Amygdala (tissue), 56 donors: ENCODE measurements at regions not wholly inside any gene's neighbourhood (a gene's known extent, or its start where the extent isn't known, plus 50 kb on each side); places are given as distances from the start of the nearest gene placed in this dataset.
"Not testable (repeated sequence)": the region's sequence is repeated elsewhere in the genome, so short reads cannot be mapped to it uniquely, and the experiment has no call there.

ENCODE experiments used
- DNase-seq, 56 donors: peaks; one replicate each; lab custom pipeline; 2025; lab: John Stamatoyannopoulos, UW

DNA sequence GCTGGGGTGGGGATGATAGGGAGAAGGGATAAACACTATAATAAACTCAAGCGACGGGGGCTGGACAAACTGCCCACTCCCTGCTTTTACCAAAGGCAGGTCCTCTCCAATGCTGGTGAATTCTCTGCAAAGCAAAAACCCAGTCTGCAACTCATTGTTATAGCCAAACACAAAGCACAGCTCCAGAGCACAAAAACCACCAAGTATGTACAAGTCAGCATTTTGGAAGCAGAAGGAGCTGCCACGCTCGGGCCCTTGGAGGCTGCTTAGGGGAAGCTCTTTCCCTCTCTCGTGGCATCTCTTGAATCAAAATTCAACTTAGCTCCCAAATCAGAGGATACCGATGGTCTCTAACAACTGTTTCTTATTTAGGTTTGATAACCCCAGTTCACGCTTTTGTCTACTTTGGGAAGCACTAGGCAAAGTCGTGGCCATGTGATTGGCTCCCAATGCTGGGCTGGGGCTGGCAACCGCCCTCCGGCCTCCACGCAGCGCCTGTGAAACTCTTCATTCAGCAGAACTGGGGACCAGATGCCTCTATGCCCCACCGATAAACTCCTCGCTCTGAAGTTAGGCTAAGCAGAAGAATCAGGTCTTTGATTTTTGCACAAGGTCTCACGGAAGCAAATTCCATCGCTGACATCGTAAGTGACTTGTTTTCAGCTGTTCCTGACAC lies 158.5 kb upstream of the FOXN3 start:
- peak in 1 of 56 donors; percentile 16 for DNase-seq

DNA sequence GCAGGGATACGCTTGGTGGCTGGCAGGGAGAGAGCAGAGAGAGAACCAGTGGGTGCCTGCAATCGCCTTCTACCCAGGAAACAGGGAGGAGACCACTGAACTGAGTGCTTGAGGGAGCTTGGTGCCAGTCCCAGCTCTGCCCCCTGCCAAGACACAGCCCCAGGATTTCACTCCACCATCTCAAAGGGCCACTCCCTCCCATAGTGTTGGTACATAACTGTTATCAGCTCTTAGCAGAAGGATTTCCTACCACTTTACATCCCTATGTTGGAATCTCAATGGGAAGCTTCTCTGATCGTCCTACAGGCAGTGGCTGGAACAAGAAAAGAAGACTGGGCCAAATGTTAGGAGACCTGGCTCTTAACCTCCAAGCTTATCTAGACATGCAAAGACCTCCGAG lies 157.4 kb upstream of the FOXN3 start:
- DNase-seq, result no peak

DNA sequence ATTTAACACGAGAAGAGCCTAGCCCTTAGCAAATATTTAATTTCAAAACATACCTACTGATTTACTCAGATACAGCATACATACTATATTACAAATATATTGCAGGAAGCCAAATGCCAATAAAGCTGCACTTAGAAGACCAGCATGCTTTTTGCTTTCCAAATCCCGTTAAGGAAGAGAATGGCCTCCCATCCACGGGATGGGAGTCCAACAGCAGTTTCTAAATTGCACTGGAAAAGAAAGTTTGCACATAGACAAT lies 156.3 kb upstream of the FOXN3 start:
- no peak for DNase-seq

DNA sequence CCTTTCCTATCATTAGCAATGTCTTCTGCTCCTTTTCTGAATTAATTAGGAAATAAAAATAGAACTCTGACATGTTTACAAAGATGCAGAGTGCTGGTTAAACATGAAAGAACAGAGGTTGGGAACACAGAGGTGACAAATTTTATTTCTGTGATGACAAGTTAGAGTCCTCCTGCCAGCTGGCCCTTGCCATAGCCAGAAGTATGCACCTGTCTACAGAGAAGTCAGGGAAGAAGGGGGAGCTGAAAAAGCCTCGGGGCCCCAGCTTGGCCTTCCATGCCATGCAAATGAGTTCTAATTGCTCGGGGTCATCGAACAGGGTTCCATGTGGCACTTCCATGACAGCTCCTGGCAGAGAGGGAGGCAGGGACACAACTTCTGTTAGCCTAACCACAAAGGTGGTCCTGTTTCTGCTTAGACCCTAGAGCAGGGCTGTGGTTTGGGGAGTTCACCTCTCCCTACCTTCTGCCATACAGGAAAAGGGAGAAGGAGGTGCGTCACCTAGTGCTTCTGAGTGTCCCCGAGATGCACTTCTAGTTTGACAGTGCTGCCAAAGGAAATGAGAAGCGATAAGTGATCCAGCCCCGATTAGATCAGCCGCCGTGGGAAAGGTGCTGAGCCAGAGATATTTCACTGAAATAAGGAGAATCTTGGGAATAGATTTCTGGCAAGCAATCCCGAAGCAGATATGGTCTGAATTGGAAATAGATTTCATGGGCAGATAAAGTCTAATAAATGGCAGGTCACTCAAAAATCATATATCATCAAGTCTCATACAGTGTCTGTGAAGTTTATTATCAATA lies 155.8 kb upstream of the FOXN3 start:
- DNase-seq, result no peak

DNA sequence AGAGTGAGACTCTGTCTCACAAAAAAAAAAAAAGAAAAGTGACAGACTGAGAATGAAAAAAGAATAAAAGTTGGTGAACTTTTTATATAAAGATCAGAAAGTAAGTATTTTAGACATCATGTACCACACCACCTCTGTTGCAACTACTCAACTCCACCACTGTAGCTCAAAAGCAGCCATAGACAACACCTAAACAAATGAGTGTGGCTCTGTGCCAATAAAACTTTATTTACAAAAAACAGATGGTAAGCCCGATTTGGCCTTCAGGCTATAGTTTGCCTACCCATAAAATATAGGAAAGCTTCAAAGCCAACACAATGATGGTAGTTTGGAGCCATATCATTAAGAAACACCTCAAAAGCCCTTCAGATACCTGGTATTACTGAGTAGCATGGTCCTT lies 154.5 kb upstream of the FOXN3 start:
- no peak for DNase-seq

DNA sequence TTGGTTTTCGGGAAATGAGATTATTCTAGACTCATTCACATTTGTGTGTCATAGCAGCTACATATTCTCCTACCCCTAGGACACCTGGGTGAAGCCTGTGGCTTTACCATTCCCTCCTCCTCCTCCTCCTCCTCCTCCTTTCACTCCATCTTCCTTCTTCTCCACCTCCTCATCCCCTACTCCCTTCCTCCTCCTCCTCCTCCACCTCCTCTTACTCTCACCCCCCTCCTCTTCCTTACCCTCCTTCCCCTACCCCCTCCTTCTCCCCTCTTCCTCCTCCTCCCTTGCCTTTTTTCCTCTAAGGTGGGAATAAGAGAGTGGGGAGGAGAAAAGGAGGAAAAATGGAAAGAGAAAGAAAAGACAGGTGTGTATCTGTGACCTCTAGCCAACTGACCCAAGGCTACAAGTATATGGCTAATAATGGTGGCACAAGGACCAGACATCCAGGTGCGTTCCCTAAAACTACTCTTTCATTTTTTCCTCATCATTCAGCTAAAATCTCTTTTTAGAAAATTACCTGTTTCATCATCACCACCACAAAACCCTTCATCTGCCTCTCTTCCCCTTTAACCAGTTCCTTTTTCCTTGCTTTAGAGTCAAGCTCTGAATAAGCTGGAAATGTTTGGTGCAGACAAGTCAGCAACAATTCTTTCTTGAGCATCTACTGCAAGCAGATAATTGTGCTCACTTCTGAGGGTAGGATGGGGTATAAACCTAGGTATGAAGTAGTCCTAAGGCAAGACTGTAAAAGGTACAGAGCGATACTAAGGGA lies 149.8 kb upstream of the FOXN3 start:
- DNase-seq, result no peak

DNA sequence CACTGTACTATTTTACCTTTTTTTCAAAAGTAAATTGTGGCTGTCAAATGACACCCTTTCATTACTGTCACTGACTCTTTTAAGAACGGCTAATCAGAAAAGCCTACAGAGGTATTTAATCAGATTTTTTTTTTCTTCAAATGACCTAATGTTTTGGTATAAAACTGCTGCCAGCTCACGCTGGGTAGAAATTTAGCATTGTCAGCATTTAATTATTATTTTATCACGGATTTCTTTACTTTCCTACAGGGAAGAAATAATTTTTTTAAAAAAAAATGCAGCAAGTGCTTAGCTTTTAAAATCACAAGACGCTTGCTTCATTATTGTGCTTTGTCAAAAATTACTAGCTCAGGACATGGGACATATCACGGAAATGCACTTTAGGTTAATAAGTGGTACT lies 149.1 kb upstream of the FOXN3 start:
- no peak for DNase-seq

DNA sequence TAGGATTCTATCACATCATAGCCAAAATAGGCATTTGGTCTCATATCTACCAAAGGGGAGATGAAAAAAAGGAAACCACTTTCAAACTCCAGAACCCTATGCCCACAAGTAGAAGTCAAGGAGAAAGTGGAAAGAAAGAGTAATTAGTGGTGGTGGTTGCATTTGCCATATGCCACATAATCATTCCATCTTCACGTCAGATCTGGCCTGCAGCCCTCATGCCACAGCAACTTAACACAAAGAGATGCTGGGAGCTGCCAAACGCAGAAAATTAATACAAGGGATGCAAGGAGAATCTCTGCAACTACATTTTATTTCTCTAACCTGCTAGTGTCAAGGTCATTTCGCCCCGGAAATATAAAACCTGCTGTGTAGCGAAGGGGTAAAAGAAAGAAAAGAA lies 148.6 kb upstream of the FOXN3 start:
- no peak for DNase-seq

DNA sequence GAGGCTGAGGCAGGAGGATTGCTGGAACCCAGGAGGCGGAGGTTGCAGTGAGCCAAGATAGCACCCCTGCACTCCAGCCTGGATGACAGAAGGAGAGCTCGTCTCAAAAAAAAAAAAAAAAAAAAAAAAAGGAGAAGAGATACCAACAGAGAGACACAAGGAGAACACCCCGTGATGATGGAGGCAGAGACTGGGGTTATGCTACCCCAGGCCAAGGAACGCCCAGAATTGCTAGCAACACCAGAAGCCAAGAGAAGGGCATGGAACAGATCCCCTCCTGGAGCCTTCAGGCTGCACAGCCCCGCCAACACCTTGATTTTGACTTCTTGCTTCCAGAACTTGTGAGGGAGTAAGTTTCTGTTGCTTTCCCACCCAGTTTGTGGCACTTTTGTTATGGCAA lies 148.0 kb upstream of the FOXN3 start:
- no peak for DNase-seq

DNA sequence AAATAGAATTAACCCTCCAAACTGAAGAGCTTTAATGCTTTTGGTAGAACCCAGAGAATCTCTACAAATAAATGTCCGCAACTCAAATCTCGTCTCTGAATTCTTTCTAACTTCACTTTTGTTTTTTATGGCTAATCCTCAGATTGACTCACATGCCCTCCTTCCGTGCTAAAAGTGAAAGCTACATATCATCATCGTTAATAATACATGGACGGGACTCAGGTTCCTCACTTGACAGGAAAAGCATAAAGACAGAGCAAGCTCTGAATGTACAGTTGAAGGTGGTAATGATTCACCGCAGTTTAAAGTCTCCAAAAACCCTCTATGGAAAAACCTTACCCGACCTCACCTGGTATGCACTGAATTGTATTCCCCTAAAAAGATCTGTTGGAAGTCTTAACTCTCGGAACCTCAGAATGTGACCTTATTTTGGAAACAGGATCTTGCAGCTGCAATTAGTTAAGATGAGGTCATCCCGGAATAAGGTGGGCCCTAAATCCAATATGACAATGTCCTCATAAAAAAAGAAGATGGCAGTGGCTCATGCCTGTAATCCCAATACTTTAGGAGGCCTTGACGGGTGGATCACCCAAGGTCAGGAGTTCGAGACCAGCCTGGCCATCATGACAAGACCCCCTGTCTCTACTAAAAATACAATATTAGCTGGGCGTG lies 147.4 kb upstream of the FOXN3 start:
- DNase-seq, result no peak

DNA sequence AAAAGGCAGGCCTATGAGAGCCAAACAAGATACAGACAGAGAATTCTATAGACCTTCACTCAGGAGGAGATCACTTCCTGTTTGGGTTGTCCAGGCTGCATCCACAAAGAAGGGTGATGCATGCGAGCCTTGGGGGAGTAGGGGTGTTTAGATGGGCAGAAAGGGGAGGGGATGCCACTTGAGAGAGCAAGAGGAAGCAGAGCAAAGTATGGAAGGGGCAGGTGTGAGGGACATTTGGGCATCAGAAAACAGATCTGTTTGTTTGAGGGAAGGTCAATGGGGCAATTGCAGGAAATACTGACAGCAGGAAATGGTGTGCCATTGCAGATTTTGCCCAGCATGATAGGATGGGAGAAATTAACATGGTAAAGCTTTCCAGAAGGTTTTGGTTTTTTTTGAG lies 146.4 kb upstream of the FOXN3 start:
- DNase-seq, result no peak

DNA sequence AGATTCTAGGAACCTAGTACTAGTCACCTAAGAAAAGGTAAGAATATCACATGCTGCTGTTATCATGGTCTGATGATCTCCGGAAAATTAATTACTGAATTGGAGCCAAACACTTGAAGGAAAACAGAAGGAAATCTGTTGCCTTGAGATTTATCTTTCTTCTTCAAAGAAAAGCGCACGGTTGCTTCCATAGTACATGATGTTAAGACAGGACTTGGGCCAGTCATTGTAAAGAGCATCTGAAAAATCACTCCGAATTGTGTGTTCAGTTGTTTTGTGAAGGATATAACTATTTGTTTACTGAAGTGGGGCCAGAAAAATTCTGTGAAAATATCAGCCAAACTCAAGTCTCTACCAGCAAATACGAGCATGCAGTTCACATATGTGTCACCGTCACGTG lies 134.9 kb upstream of the FOXN3 start:
- no peak for DNase-seq

DNA sequence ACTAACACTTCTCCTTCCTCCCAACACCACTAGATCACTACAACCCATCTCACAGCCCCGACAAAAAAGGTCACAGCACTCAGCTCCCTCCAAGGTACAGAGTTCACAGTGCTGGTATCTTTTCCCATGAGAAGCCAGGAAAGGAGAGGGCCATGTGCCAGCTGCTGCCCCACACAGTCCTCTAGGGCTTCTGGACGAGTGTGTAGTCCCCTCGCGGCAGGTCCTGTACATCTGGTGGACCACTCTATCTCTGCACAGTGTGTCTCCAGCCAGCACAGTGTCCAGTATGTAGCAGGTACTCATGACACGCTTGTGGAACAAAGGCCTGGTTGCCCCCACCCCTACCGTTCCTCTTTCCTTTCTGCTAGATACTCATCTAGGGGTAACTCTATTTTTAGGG lies 134.4 kb upstream of the FOXN3 start:
- peak in 1 of 56 donors; percentile 14 for DNase-seq

DNA sequence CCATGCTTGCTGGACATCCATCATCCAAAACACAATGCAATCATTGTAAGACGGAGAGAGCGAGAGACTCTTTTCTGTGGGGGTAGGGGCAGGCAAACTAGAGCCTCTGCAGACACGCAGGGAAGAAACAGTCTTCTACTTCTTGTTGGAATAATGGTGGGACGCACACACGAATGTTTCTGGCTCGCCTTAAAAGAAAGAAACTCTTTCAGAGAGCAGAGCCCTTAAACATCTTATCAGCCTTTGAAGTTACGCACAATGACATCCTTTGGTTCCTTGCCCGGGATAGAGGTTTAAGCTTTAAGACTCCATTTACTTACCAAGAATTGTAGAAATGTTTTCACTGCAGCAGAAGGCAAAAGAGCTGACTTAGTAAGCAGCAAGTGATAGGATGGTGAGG lies 133.8 kb upstream of the FOXN3 start:
- peak in 1 of 56 donors; percentile 13 for DNase-seq

DNA sequence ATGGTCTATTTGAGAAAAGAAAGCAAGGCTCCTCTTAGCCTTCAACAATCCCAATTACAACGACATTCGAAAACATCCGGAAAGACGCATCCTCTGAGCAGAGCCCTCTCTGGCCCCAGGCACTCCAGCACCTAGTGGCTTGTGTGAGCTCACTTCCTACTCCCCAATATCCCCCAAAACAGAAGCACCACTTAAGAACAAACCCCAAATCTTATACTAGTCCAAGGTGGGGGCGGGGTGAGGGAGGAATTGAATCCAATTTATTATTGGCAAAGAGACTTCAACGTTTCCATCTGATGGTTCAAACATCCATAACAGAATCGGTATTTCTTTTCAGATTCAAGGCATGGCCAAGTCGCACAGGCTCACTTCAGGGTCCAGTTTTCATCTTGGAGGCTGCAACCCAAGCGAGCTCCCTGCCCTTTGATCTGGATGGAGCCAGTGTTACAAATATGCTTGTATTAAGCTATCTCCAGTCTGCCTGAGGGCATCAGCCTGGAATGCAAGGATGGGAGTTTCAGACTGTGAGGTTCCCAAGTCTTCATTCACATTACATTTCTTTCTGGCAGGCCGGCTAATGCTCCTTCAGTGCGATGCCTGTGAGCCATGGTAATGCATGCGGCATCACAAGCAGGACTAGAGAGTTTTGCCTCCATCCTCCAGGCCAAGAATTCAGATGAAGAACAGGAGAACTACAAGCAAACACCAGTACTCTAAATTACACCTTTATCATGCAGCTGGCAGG lies 132.5 kb upstream of the FOXN3 start:
- no peak for DNase-seq

DNA sequence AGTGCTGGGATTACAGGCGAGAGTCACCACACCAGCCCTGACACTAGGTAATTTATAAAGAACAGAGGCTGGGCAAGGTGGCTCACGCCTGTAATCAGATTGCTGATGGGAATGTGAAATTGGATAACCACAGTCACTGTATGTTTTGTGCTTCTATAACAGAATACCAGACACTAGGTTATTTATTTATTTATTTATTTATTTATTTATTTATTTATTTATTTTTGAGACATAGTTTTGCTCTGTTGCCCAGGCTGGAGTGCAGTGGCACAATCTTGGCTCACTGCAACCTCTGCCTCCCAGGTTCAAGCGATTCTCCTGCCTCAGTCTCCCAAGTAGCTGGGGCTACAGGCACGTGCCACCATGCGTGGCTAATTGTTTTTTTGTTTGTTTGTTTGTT lies 130.0 kb upstream of the FOXN3 start:
- DNase-seq, result not testable (repeated sequence)

DNA sequence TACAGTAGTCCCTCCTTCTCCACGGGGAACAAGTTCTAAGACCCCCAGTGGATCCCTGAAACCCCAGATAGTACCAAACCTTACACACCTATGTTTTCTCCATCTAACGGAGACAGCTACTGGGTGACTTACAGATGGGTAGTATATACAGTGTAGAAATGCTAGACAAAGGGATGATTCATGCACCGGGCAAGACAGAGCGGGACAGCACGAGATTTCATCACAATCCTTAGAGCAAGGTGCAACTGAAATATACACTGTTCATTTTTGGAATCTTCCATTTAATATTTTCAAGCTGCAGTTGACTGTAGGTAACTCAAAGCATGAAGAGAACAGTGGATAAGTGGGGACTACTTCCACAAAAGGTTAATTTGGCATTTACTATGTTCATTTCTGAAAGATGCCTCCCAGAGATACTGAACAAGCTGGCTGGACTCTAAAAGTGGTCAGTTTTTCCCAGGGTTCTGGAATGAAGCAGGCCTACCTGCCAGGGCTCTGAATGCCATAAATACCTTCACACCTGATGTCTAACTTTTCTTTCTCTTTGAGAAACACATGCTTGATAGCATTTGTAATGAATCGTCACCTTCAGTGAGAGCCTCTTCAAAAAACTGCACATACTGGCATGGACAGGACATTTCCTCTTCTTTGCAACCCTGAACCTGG lies 127.7 kb upstream of the FOXN3 start:
- no peak for DNase-seq

DNA sequence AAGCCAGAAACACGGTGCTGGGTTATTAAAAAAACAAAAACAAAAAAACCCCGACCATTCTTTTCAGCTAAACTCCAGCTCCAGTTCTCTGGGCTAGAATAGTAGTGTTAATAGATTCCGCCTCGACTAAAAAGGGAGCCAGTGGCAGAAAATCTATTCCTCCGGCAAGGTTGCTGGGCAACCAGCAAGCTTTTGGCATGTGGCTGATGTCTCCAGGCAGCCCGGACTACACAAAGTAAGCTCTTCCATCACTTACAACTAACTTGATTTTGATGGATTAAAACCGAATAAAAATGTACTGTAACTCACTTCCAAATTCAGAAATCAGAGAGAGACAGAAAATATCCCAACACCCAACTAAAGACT lies 126.4 kb upstream of the FOXN3 start:
- DNase-seq, result peak in 35 of 56 donors; percentile 5 to 69 (median 38)

DNA sequence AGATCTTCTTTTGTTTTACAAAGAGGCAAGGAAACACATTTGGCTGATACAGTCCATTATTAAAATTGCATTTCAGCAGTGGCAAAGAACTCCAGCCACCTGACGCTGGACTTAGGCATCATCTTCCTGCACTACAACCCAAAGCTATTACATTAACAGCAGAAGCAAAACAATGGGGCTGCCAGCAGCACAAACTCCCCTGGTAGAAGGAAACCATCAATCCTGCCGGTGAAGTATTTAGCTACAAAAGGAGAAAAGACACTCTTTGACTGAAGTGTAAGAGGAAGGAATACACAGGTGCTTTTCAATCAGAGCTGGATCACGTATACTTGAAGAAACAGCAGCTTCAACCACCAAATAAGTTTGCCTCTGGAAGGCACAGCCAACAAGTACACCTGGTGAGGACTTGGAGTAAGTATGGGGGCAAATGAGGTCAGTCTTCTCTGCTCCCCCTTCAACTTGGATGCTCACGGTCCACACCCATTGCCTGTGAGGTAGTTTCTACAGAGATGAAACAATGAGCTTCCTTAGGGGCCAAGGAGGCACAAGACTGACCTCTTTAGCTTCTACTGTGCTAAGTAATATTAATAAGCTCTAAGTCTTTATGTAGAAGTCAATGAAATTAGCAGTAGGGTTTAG lies 125.9 kb upstream of the FOXN3 start:
- DNase-seq, result no peak
